Astrocyte of the spinal cord (primary cell): ENCODE measurements at regions not wholly inside any gene's neighbourhood (a gene's known extent, or its start where the extent isn't known, plus 50 kb on each side); places are given as distances from the start of the nearest gene placed in this dataset.

Source experiments
- DNase-seq: peaks from one replicate; pipeline ENCODE4 v3.0.0; 2011; ENCODE audit warnings: low read depth, low spot score
- H3K4me3 ChIP-seq: 2 replicates; pipeline ENCODE4 v1.5.1; 2011; ENCODE audit warnings: low read depth, mild to moderate bottlenecking, low read length, moderate library complexity
- CTCF ChIP-seq: IDR thresholded peaks from 2 replicates; pipeline ENCODE4 v1.5.1; 2012; ENCODE audit warnings: low read depth, mild to moderate bottlenecking, low read length, inconsistent platforms
- in situ Hi-C: cut with HindIII; loops from 2 replicates; pipeline ENCODE4 v1.10.0; 2017; ENCODE audit warnings: low sequenced_read_pairs

- DNase-seq: no peak
- no peak overlapping the region for H3K4me3 ChIP-seq
- in situ Hi-C loops: no loop called here
- TF ChIP-seq CTCF: no peak
These were observed 198.1 kb downstream of the C9orf50 start for GRCh38 chr9:129422843-129423192.

- in situ Hi-C loops: no loop called here
- DNase-seq: no peak
- TF ChIP-seq CTCF: no peak
- H3K4me3 ChIP-seq: no peak overlapping the region
These were observed 198.7 kb downstream of the C9orf50 start for GRCh38 chr9:129422032-129422842.

GRCh38 chr9:129421371-129421770 lies 199.5 kb downstream of the C9orf50 start:
- no peak overlapping the region for H3K4me3 ChIP-seq
- in situ Hi-C loops: no loop called here
- DNase-seq: no peak
- TF ChIP-seq CTCF: no peak

- in situ Hi-C loops: no loop called here
These were observed 200.2 kb downstream of the C9orf50 start for GRCh38 chr9:129420721-129421120.

GRCh38 chr9:129419382-129419899 lies 201.5 kb downstream of the C9orf50 start:
- H3K4me3 ChIP-seq: no peak overlapping the region
- DNase-seq: no peak
- no peak for TF ChIP-seq CTCF
- in situ Hi-C loops: no loop called here

More at GRCh38 chr9:129420721-129421120, 200.2 kb downstream of the C9orf50 start:
- TF ChIP-seq CTCF: no peak
- H3K4me3 ChIP-seq: no peak overlapping the region
- DNase-seq: no peak

GRCh38 chr9:129418451-129418850 lies 202.4 kb downstream of the C9orf50 start:
- DNase-seq: no peak
- in situ Hi-C loops: no loop called here
- TF ChIP-seq CTCF: no peak
- no peak overlapping the region for H3K4me3 ChIP-seq
